ENCODE measurements at regions not wholly inside any gene's neighbourhood (a gene's known extent, or its start where the extent isn't known, plus 50 kb on each side); places are given as distances from the start of the nearest gene placed in this dataset.

DNA sequence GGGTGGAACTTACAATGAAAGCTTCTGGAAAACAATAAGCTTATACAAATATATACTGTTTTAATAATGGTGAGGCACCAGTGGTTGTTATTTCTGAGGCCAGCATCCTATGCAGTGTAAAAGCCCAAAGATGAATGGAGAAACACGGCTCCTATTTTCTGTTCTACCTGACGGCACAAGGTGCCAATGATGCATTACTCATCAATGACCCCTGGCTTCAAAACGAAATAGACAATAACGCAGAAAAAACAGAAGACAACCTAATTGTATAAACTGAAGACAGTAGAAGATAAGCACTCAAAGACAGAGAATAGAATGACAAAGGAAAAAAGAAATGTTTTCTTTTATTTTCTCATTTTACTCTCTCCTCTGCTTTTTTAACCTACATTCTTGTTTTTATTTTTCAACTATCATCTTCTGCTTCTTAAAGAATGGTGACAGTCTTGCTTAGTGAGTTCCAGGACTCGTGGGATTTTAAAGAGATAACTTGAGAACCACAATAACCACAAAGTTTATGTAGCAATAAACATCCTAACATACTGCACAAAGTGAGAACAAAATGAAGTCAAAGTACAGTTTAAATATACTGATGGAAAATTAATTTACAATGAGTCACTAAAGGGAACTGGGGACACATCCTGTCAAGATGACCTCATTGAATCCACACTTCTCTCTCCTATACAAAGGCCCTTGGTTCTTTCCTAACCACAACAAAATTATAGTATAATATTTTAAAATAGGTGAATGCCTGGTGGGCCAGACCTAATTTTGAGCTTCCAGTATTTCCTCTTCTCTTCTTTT lies 169.8 kb downstream of the BTC start:
- DNase-seq, result no peak
- no peak overlapping the region for H3K27ac ChIP-seq (ENCODE audit: insufficient read depth, low read length, poor library complexity, severe bottlenecking)
- no peaks in the 10 kb centered on the region for H3K27me3 ChIP-seq (replicated peaks; ENCODE audit: control insufficient read depth, insufficient read depth, low read length, poor library complexity, severe bottlenecking)
- H3K4me1 ChIP-seq (ENCODE audit: control insufficient read depth, insufficient read depth, low read length, poor library complexity, severe bottlenecking), result peaks cover 2% of the 10 kb centered on the region
- H3K9me3 ChIP-seq (ENCODE audit: control insufficient read depth, low read length), result no peaks in the 10 kb centered on the region
- no peak overlapping the region for H3K4me3 ChIP-seq (ENCODE audit: insufficient read depth, low read depth, low read length, poor library complexity, severe bottlenecking)
- no peaks in the 10 kb centered on the region for H3K36me3 ChIP-seq (ENCODE audit: control insufficient read depth, insufficient read depth, low read length)

DNA sequence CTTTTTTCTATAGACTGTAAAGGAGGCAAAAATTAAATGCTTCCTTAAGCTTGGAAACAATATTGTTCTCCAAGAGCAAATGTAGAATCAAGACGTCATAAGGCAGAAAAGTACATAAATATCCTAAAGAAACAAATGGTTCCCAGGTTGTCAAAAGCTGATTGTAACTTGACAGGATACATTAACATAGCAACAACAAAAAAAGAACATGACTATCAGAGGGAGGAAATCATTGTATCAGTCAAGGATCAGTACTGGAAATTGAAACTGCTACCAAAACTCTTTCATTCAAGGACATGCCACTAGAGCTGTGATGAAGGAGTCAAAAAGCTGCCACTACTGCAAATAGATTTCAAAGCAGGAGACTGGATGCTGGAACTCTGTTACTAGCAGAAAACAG lies 168.3 kb downstream of the BTC start:
- no peaks in the 10 kb centered on the region for H3K27me3 ChIP-seq (replicated peaks; ENCODE audit: control insufficient read depth, insufficient read depth, low read length, poor library complexity, severe bottlenecking)
- H3K4me1 ChIP-seq (ENCODE audit: control insufficient read depth, insufficient read depth, low read length, poor library complexity, severe bottlenecking), result peaks cover 2% of the 10 kb centered on the region
- no peaks in the 10 kb centered on the region for H3K36me3 ChIP-seq (ENCODE audit: control insufficient read depth, insufficient read depth, low read length)
- H3K9me3 ChIP-seq (ENCODE audit: control insufficient read depth, low read length), result no peaks in the 10 kb centered on the region
- H3K27ac ChIP-seq (ENCODE audit: insufficient read depth, low read length, poor library complexity, severe bottlenecking), result no peak overlapping the region
- no peak overlapping the region for H3K4me3 ChIP-seq (ENCODE audit: insufficient read depth, low read depth, low read length, poor library complexity, severe bottlenecking)
- DNase-seq, result no peak

DNA sequence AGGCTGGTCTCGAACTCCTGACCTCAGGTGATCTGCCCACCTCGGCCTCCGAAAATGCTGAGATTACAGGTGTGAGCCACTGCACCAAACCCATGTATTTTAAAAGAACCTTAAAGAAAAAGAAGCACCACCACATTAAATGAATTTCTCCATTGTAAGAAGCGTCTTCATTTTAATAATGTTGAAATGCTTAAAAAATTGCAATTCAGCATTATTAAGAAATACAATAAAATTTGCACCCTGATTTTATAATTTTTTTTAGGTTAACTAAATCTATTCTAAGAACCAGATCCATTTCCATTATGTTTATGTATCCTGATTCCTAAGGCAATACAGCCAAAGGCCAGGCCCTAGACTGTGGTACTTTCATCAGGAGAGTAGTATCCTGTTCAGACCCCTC lies 167.2 kb downstream of the BTC start:
- Histone ChIP-seq H3K36me3 (ENCODE audit: control insufficient read depth, insufficient read depth, low read length) (no peaks in the 10 kb centered on the region), H3K27me3 (replicated peaks; ENCODE audit: control insufficient read depth, insufficient read depth, low read length, poor library complexity, severe bottlenecking) (no peaks in the 10 kb centered on the region), H3K27ac (ENCODE audit: insufficient read depth, low read length, poor library complexity, severe bottlenecking) (no peak overlapping the region), H3K4me3 (ENCODE audit: insufficient read depth, low read depth, low read length, poor library complexity, severe bottlenecking) (no peak overlapping the region), H3K4me1 (ENCODE audit: control insufficient read depth, insufficient read depth, low read length, poor library complexity, severe bottlenecking) (peaks cover 2% of the 10 kb centered on the region), H3K9me3 (ENCODE audit: control insufficient read depth, low read length) (no peaks in the 10 kb centered on the region)
- no peak for DNase-seq

DNA sequence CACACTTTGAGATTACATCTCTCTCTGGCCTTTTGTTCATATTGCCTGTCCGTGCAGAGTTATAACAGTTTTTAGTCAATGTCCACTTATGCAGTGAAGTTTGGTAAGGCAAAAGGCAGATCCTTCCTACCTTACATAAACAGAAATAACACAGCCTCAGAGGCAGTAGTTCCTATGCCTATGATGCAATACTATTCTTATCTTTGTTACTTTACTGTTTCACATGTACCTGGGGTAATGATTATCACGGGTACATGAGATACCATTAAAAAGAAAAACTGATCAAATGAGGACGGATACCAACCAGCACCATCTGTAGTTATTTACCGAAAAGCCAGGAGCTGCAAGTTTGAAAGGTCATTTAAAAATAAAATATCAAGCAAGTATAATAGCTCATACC lies 166.8 kb downstream of the BTC start:
- peaks cover 2% of the 10 kb centered on the region for H3K4me1 ChIP-seq (ENCODE audit: control insufficient read depth, insufficient read depth, low read length, poor library complexity, severe bottlenecking)
- no peak overlapping the region for H3K27ac ChIP-seq (ENCODE audit: insufficient read depth, low read length, poor library complexity, severe bottlenecking)
- no peak overlapping the region for H3K4me3 ChIP-seq (ENCODE audit: insufficient read depth, low read depth, low read length, poor library complexity, severe bottlenecking)
- no peaks in the 10 kb centered on the region for H3K27me3 ChIP-seq (replicated peaks; ENCODE audit: control insufficient read depth, insufficient read depth, low read length, poor library complexity, severe bottlenecking)
- no peaks in the 10 kb centered on the region for H3K36me3 ChIP-seq (ENCODE audit: control insufficient read depth, insufficient read depth, low read length)
- no peaks in the 10 kb centered on the region for H3K9me3 ChIP-seq (ENCODE audit: control insufficient read depth, low read length)
- no peak for DNase-seq

DNA sequence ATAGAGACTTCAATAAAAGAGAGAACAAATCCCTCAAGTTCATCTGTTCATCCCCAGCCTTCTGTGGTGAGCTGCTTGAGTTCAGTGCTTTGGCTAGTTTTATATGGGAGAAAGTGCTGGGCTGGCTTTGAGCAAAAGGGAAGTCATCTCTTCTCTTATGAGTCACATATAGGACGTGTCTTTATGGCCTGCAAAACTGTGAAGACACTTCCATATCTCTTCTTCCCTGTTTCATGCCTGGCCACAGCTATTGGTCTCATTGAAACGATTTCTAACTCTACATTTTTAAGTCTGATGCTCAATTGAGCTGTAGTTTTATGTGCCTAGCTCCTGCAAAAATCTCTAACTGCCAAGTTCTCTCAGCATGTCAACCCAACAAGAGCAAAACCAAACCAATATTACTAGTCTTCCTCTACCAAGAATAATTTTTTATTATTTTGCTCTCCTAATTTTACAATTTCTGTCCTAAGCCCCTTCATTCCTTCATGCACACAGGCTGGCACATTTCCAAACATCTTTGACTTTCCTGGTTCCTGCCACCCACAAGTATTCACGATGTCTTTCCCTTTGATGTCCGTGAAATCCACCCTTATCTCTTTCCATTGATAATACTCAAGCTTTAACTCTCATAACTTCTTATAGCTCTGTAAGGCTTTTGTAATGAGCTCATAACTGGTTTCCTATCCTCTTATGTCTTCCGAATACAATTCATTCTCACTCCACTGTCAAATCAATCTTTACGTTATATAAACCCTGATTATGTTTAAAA lies 165.3 kb downstream of the BTC start:
- Histone ChIP-seq H3K9me3 (ENCODE audit: control insufficient read depth, low read length) (no peaks in the 10 kb centered on the region), H3K4me1 (ENCODE audit: control insufficient read depth, insufficient read depth, low read length, poor library complexity, severe bottlenecking) (peaks cover 2% of the 10 kb centered on the region), H3K27ac (ENCODE audit: insufficient read depth, low read length, poor library complexity, severe bottlenecking) (no peak overlapping the region), H3K27me3 (replicated peaks; ENCODE audit: control insufficient read depth, insufficient read depth, low read length, poor library complexity, severe bottlenecking) (no peaks in the 10 kb centered on the region), H3K4me3 (ENCODE audit: insufficient read depth, low read depth, low read length, poor library complexity, severe bottlenecking) (no peak overlapping the region), H3K36me3 (ENCODE audit: control insufficient read depth, insufficient read depth, low read length) (no peaks in the 10 kb centered on the region)
- DNase-seq, result no peak

DNA sequence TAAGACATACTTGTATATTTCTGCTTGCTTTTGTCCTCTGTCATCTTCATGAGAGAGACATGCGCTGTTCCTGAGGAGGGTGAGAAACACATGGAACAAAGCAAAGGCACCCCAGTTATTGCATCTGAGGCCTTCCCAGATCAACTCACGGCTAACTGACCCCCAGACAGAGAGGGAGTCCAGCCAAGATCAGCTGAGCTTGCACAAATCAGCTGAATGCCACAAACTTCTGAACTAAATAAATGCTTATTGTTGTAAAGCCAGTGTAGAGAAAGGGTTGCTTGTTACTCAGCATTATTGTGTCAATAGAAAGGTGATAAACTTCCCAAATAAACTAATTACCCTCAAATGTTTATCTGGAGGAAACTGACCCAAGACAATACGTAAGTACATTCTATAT lies 163.8 kb downstream of the BTC start:
- no peaks in the 10 kb centered on the region for H3K27me3 ChIP-seq (replicated peaks; ENCODE audit: control insufficient read depth, insufficient read depth, low read length, poor library complexity, severe bottlenecking)
- no peaks in the 10 kb centered on the region for H3K4me1 ChIP-seq (ENCODE audit: control insufficient read depth, insufficient read depth, low read length, poor library complexity, severe bottlenecking)
- no peak overlapping the region for H3K27ac ChIP-seq (ENCODE audit: insufficient read depth, low read length, poor library complexity, severe bottlenecking)
- DNase-seq, result no peak
- H3K36me3 ChIP-seq (ENCODE audit: control insufficient read depth, insufficient read depth, low read length), result no peaks in the 10 kb centered on the region
- no peaks in the 10 kb centered on the region for H3K9me3 ChIP-seq (ENCODE audit: control insufficient read depth, low read length)
- H3K4me3 ChIP-seq (ENCODE audit: insufficient read depth, low read depth, low read length, poor library complexity, severe bottlenecking), result no peak overlapping the region

DNA sequence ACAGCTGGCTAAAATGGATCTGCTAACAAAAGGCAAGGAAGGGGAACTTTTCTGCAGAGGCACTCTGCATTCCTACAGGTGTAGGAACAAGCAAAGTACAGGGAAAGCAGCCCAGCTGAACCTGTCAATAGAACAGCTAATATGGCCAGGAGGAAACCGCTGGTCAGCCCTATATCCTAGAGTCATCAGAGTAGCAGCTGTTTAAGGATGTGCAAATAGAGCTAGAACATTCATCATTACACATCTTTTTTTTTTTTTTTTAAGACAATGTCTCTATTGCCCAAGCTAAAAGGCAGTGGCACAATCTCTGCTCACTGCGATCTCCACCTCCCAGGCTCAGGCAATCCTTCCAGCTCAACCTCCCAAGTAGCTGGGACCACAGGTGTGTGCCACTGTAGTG lies 163.0 kb downstream of the BTC start:
- no peaks in the 10 kb centered on the region for H3K36me3 ChIP-seq (ENCODE audit: control insufficient read depth, insufficient read depth, low read length)
- DNase-seq, result no peak
- H3K9me3 ChIP-seq (ENCODE audit: control insufficient read depth, low read length), result no peaks in the 10 kb centered on the region
- no peaks in the 10 kb centered on the region for H3K27me3 ChIP-seq (replicated peaks; ENCODE audit: control insufficient read depth, insufficient read depth, low read length, poor library complexity, severe bottlenecking)
- no peak overlapping the region for H3K27ac ChIP-seq (ENCODE audit: insufficient read depth, low read length, poor library complexity, severe bottlenecking)
- no peak overlapping the region for H3K4me3 ChIP-seq (ENCODE audit: insufficient read depth, low read depth, low read length, poor library complexity, severe bottlenecking)
- H3K4me1 ChIP-seq (ENCODE audit: control insufficient read depth, insufficient read depth, low read length, poor library complexity, severe bottlenecking), result no peaks in the 10 kb centered on the region

DNA sequence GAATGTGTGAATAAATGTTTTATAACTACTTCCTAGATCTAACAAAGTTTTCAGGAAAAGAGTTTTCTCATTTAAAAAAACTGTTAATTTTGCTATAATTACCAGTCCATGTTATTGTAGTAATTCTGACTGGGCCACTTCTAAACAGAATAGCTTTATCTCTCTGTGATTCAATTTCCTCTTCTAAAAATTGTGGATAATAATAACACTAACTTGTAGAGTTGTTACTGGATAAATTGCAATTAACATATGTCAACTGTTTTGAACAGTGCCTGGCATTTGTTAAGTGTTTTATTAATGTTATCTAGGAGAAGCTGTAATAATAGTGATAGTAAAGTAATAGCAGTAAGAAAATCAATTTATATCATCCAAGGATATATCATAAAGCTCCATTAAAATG lies 162.3 kb downstream of the BTC start:
- Histone ChIP-seq H3K27ac (ENCODE audit: insufficient read depth, low read length, poor library complexity, severe bottlenecking) (no peak overlapping the region), H3K27me3 (replicated peaks; ENCODE audit: control insufficient read depth, insufficient read depth, low read length, poor library complexity, severe bottlenecking) (no peaks in the 10 kb centered on the region), H3K36me3 (ENCODE audit: control insufficient read depth, insufficient read depth, low read length) (no peaks in the 10 kb centered on the region), H3K4me3 (ENCODE audit: insufficient read depth, low read depth, low read length, poor library complexity, severe bottlenecking) (no peak overlapping the region), H3K9me3 (ENCODE audit: control insufficient read depth, low read length) (no peaks in the 10 kb centered on the region), H3K4me1 (ENCODE audit: control insufficient read depth, insufficient read depth, low read length, poor library complexity, severe bottlenecking) (no peaks in the 10 kb centered on the region)
- DNase-seq, result no peak

DNA sequence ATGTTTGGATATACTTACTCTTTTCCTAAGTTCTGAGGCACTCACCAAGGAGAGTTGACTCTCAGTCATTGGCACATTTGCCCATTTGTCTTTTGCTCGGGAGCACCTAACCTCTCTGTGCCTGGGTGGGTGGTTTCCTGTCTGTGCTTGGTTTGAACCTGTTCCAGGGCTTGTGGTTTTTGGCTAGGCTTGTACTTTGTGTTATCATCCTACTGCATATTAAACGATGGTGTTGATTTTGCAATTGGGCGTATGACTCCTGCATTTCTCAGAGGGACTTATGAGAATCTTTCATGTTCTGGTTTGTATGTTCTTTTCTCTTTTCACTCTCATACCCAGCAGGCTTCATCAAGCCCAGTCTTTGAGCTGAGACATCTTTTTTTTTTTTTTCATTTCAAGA lies 161.7 kb downstream of the BTC start:
- no peak for DNase-seq

DNA sequence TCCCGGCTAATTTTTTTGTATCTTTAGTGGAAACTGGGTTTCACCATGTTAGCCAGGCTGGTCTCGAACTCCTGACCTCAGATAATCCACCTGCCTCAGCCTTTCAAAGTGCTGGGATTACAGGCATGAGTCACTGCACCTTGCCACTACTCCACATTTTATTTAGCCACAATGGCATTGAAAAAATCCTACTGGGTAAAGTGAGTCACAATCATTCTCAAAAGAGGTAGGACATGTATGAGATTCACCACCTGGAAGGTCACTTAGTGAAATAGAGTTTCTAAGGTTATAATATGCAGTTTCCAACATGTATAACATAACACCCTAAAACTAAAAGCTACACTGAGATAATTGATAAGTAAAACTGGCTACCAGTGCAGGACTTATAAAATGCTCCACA lies 159.2 kb downstream of the BTC start:
- Histone ChIP-seq H3K36me3 (ENCODE audit: control insufficient read depth, insufficient read depth, low read length) (no peaks in the 10 kb centered on the region), H3K27ac (ENCODE audit: insufficient read depth, low read length, poor library complexity, severe bottlenecking) (no peak overlapping the region), H3K9me3 (ENCODE audit: control insufficient read depth, low read length) (no peaks in the 10 kb centered on the region), H3K27me3 (replicated peaks; ENCODE audit: control insufficient read depth, insufficient read depth, low read length, poor library complexity, severe bottlenecking) (no peaks in the 10 kb centered on the region), H3K4me1 (ENCODE audit: control insufficient read depth, insufficient read depth, low read length, poor library complexity, severe bottlenecking) (no peaks in the 10 kb centered on the region), H3K4me3 (ENCODE audit: insufficient read depth, low read depth, low read length, poor library complexity, severe bottlenecking) (no peak overlapping the region)
- no peak for DNase-seq

More for the DNA sequence above, 161.7 kb downstream of the BTC start:
- Histone ChIP-seq H3K27me3 (replicated peaks; ENCODE audit: control insufficient read depth, insufficient read depth, low read length, poor library complexity, severe bottlenecking) (no peaks in the 10 kb centered on the region), H3K4me3 (ENCODE audit: insufficient read depth, low read depth, low read length, poor library complexity, severe bottlenecking) (no peak overlapping the region), H3K9me3 (ENCODE audit: control insufficient read depth, low read length) (no peaks in the 10 kb centered on the region), H3K36me3 (ENCODE audit: control insufficient read depth, insufficient read depth, low read length) (no peaks in the 10 kb centered on the region), H3K27ac (ENCODE audit: insufficient read depth, low read length, poor library complexity, severe bottlenecking) (no peak overlapping the region), H3K4me1 (ENCODE audit: control insufficient read depth, insufficient read depth, low read length, poor library complexity, severe bottlenecking) (no peaks in the 10 kb centered on the region)

Data from effector memory CD4-positive, alpha-beta T cell (primary cell).